Activated CD4-positive, alpha-beta T cell treated with anti-CD3 and anti-CD28 coated beads, Interleukin-2, Interleukin-6, amounts not matched to agents 100 ng/mL and 50 ng/mL, durations not matched to agents 16 hours and 8 hours (primary cell): ENCODE measurements at regions not wholly inside any gene's neighbourhood (a gene's known extent, or its start where the extent isn't known, plus 50 kb on each side); places are given as distances from the start of the nearest gene placed in this dataset.
"Not testable (repeated sequence)": the region's sequence is repeated elsewhere in the genome, so short reads cannot be mapped to it uniquely, and the experiment has no call there.

Source experiments
- DNase-seq: peaks from one replicate; pipeline ENCODE4 v3.0.0-alpha.2; 2020

- no peak for DNase-seq
These were observed 108.5 kb upstream of the ALX4 start for GRCh38 chr11:44418456-44418830.

- DNase-seq: no peak
These were observed 111.2 kb upstream of the ALX4 start for GRCh38 chr11:44421090-44421675.

GRCh38 chr11:44423289-44423688 is 113.3 kb upstream of the ALX4 start:
- DNase-seq: no peak

- no peak for DNase-seq
These were observed 114.9 kb upstream of the ALX4 start for GRCh38 chr11:44424841-44425240.

- DNase-seq: no peak
These were observed 116.2 kb upstream of the ALX4 start for GRCh38 chr11:44426119-44426518.

- DNase-seq: no peak
These were observed 117.0 kb upstream of the ALX4 start for GRCh38 chr11:44426958-44427357.

GRCh38 chr11:44427432-44427831 is 117.5 kb upstream of the ALX4 start:
- peak; percentile 24 for DNase-seq

GRCh38 chr11:44430140-44430539 is 120.2 kb upstream of the ALX4 start:
- no peak for DNase-seq

GRCh38 chr11:44434191-44434590 is 124.3 kb upstream of the ALX4 start:
- DNase-seq: no peak

GRCh38 chr11:44437122-44437521 is 127.2 kb upstream of the ALX4 start:
- no peak for DNase-seq

- DNase-seq: not testable (repeated sequence)
These were observed 122.4 kb upstream of the CD82 start for GRCh38 chr11:44442893-44443673.

- DNase-seq: no peak
These were observed 121.4 kb upstream of the CD82 start for GRCh38 chr11:44443836-44444769.

- no peak for DNase-seq
These were observed 120.6 kb upstream of the CD82 start for GRCh38 chr11:44444770-44445321.

GRCh38 chr11:44445500-44446365 is 119.7 kb upstream of the CD82 start:
- DNase-seq: no peak

GRCh38 chr11:44446366-44446762 is 119.1 kb upstream of the CD82 start:
- DNase-seq: no peak

GRCh38 chr11:44446996-44447771 is 118.3 kb upstream of the CD82 start:
- DNase-seq: no peak

GRCh38 chr11:44450295-44450932 is 115.0 kb upstream of the CD82 start:
- DNase-seq: no peak

GRCh38 chr11:44451706-44452105 is 113.8 kb upstream of the CD82 start:
- no peak for DNase-seq

- no peak for DNase-seq
These were observed 112.5 kb upstream of the CD82 start for GRCh38 chr11:44452827-44453572.

- no peak for DNase-seq
These were observed 111.6 kb upstream of the CD82 start for GRCh38 chr11:44453871-44454270.
